CD4-positive, alpha-beta T cell treated with Interleukin-17A for 4 hours (primary cell): ENCODE measurements at regions not wholly inside any gene's neighbourhood (a gene's known extent, or its start where the extent isn't known, plus 50 kb on each side); places are given as distances from the start of the nearest gene placed in this dataset.
"Not testable (repeated sequence)": the region's sequence is repeated elsewhere in the genome, so short reads cannot be mapped to it uniquely, and the experiment has no call there.

Experiments used
- DNase-seq: peaks from one replicate; pipeline ENCODE4 v3.0.0-alpha.2; 2020; ENCODE audit warnings: mixed read lengths

GRCh38 chr10:128178302-128178958, 52.2 kb upstream of the MKI67 start:
- DNase-seq, result peak; percentile 59

GRCh38 chr10:128180843-128181242, 54.6 kb upstream of the MKI67 start:
- peak; percentile 54 for DNase-seq

GRCh38 chr10:128185627-128186026, 59.4 kb upstream of the MKI67 start:
- DNase-seq, result no peak

- peak; percentile 59 for DNase-seq
Measured at GRCh38 chr10:128186959-128187787, 61.0 kb upstream of the MKI67 start.

GRCh38 chr10:128187788-128188185, 61.6 kb upstream of the MKI67 start:
- no peak for DNase-seq

GRCh38 chr10:128189176-128189575, 63.0 kb upstream of the MKI67 start:
- no peak for DNase-seq

GRCh38 chr10:128191847-128192246, 65.6 kb upstream of the MKI67 start:
- no peak for DNase-seq

- not testable (repeated sequence) for DNase-seq
Measured at GRCh38 chr10:128201826-128202225, 75.6 kb upstream of the MKI67 start.

GRCh38 chr10:128203028-128203427, 76.8 kb upstream of the MKI67 start:
- DNase-seq, result no peak

- not testable (repeated sequence) for DNase-seq
Measured at GRCh38 chr10:128205591-128205990, 79.4 kb upstream of the MKI67 start.

GRCh38 chr10:128206676-128207075, 80.5 kb upstream of the MKI67 start:
- DNase-seq, result no peak

- DNase-seq, result no peak
Measured at GRCh38 chr10:128209862-128210214, 83.6 kb upstream of the MKI67 start.

GRCh38 chr10:128210215-128211063, 84.2 kb upstream of the MKI67 start:
- DNase-seq, result peak; percentile 84

- no peak for DNase-seq
Measured at GRCh38 chr10:128211064-128211504, 84.9 kb upstream of the MKI67 start.

- DNase-seq, result peak; percentile 91
Measured at GRCh38 chr10:128211953-128212727, 85.9 kb upstream of the MKI67 start.

GRCh38 chr10:128213156-128213555, 86.9 kb upstream of the MKI67 start:
- DNase-seq, result no peak

- DNase-seq, result no peak
Measured at GRCh38 chr10:128215733-128216132, 89.5 kb upstream of the MKI67 start.

- DNase-seq, result no peak
Measured at GRCh38 chr10:128217136-128217535, 90.9 kb upstream of the MKI67 start.

- no peak for DNase-seq
Measured at GRCh38 chr10:128218161-128218560, 91.9 kb upstream of the MKI67 start.

GRCh38 chr10:128219295-128219694, 93.1 kb upstream of the MKI67 start:
- no peak for DNase-seq

- no peak for DNase-seq
Measured at GRCh38 chr10:128220021-128220420, 93.8 kb upstream of the MKI67 start.

- DNase-seq, result no peak
Measured at GRCh38 chr10:128221117-128221516, 94.9 kb upstream of the MKI67 start.

GRCh38 chr10:128221807-128222206, 95.6 kb upstream of the MKI67 start:
- no peak for DNase-seq
